PC-3 (cell line): ENCODE measurements at regions not wholly inside any gene's neighbourhood (a gene's known extent, or its start where the extent isn't known, plus 50 kb on each side); places are given as distances from the start of the nearest gene placed in this dataset.
"Not testable (repeated sequence)": the region's sequence is repeated elsewhere in the genome, so short reads cannot be mapped to it uniquely, and the experiment has no call there.

ENCODE experiments used
- ATAC-seq: fragments of 200-7000 bp; cut with Tn5 transposase; 2 replicates; pipeline ENCODE4 v1.9.1; 2020; ENCODE audit warnings: mild to moderate bottlenecking, moderate library complexity
- BruUV-seq: library from RNA; stranded (reverse); fragments of 400-500 nt; replicated peaks from 2 replicates; lab custom pipeline; 2021; lab: Mats Ljungman, UMichigan
- CTCF ChIA-PET: fragments of 300-600 bp; sonication (Branson Sonifier 250); formaldehyde crosslinking; loops from one replicate; lab custom pipeline; 2022; ENCODE audit warnings: antibody characterized with exemption; lab: Charles Lee
- POLR2A ChIA-PET: fragments of 300-600 bp; sonication (Branson Sonifier 250); formaldehyde crosslinking; loops from one replicate; lab custom pipeline; 2022; ENCODE audit warnings: antibody characterized with exemption; ENCODE audit not compliant: unreplicated experiment; lab: Charles Lee
- DNase-seq: peaks from one replicate; pipeline ENCODE4 v3.0.0-alpha.2; 2015
- H2AFZ ChIP-seq: fragments of 300-600 bp; sonication (generic); 2 replicates; pipeline ENCODE4 v1.6.0; 2016; ENCODE audit warnings: antibody characterized with exemption, low read length
- H3F3A ChIP-seq: fragments of 300-600 bp; sonication (generic); one replicate; pipeline ENCODE4 v1.6.0; 2017; ENCODE audit warnings: antibody characterized with exemption, low read length, control low read depth, mild to moderate bottlenecking; ENCODE audit not compliant: unreplicated experiment
- H3K27ac ChIP-seq: fragments of 300-600 bp; sonication (generic); 2 replicates; pipeline ENCODE4 v1.5.1; 2016; ENCODE audit warnings: mild to moderate bottlenecking, low read length
- H3K27me3 ChIP-seq: fragments of 300-600 bp; sonication (generic); 2 replicates; pipeline ENCODE4 v1.6.1; 2016; ENCODE audit warnings: low read length, mixed read lengths
- H3K36me3 ChIP-seq: fragments of 300-600 bp; sonication (generic); 2 replicates; pipeline ENCODE4 v1.6.1; 2016; ENCODE audit warnings: low read depth, mixed run types, low read length, mixed read lengths
- H3K4me1 ChIP-seq: fragments of 300-600 bp; sonication (generic); 2 replicates; pipeline ENCODE4 v1.5.1; 2016; ENCODE audit warnings: low read length; ENCODE audit not compliant: insufficient read depth
- H3K4me2 ChIP-seq: fragments of 300-600 bp; sonication (generic); 2 replicates; pipeline ENCODE4 v1.6.0; 2016; ENCODE audit warnings: low read length
- H3K4me3 ChIP-seq: fragments of 300-600 bp; sonication (generic); 2 replicates; pipeline ENCODE4 v1.5.1; 2016; ENCODE audit warnings: mild to moderate bottlenecking, low read length, mixed read lengths
- H3K79me2 ChIP-seq: fragments of 300-600 bp; sonication (generic); 2 replicates; pipeline ENCODE4 v1.6.1; 2017; ENCODE audit warnings: low read length, mixed read lengths
- H3K9ac ChIP-seq: fragments of 300-600 bp; sonication (generic); 2 replicates; pipeline ENCODE4 v1.6.0; 2016; ENCODE audit warnings: mild to moderate bottlenecking, low read length
- H3K9me2 ChIP-seq: fragments of 300-600 bp; sonication (generic); replicated peaks from 2 replicates; pipeline ENCODE4 v1.6.1; 2016; ENCODE audit warnings: mixed run types, low read length, mixed read lengths
- H3K9me3 ChIP-seq: fragments of 300-600 bp; sonication (generic); 2 replicates; pipeline ENCODE4 v1.6.1; 2016; ENCODE audit warnings: low read length, mixed read lengths
- H4K20me1 ChIP-seq: fragments of 300-600 bp; sonication (generic); 2 replicates; pipeline ENCODE4 v1.6.1; 2016; ENCODE audit warnings: low read length, mixed read lengths
- CTCF ChIP-seq: fragments of 300-600 bp; sonication (generic); conservative IDR thresholded peaks from 2 replicates; pipeline ENCODE4 v1.5.1; 2017; ENCODE audit warnings: antibody characterized with exemption, low read depth, mild to moderate bottlenecking, low read length
- EZH2 ChIP-seq: fragments of 300-600 bp; sonication (generic); IDR thresholded peaks from one replicate; pipeline ENCODE4 v1.6.1; 2017; ENCODE audit warnings: antibody characterized with exemption, mild to moderate bottlenecking, low read length; ENCODE audit not compliant: unreplicated experiment
- EZH2phosphoT487 ChIP-seq: fragments of 300-600 bp; sonication (generic); IDR thresholded peaks from 2 replicates; pipeline ENCODE4 v1.6.1; 2018; ENCODE audit warnings: mild to moderate bottlenecking, antibody characterized with exemption, low read length, borderline replicate concordance
- intact Hi-C: fragments of 100-400 bp; cut with micrococcal nuclease; formaldehyde crosslinking; loops from 2 replicates; pipeline ENCODE4 v1.9.0; 2023

- Histone ChIP-seq H3K4me2 (peak overlapping the region; percentile 59), H3K4me3 (peak overlapping the region; percentile 42; the same call in 1 of the 2 replicates), H2AFZ (peak overlapping the region; percentile 65)
- H3K9ac ChIP-seq, ATAC-seq, H3F3A ChIP-seq, H3K27me3 ChIP-seq, H3K9me3 ChIP-seq, H3K9me2 ChIP-seq, H3K79me2 ChIP-seq, H4K20me1 ChIP-seq, H3K4me1 ChIP-seq, BruUV-seq, H3K27ac ChIP-seq, H3K36me3 ChIP-seq, POLR2A ChIA-PET, intact Hi-C loops, CTCF ChIA-PET: not testable (repeated sequence)
- TF ChIP-seq CTCF, result 0 out of 2 replicates have a peak, but pooled peaks have one; percentile 11
- peak; percentile 32 for DNase-seq
Measured at GRCh38 chr3:75502769-75503756, 161.1 kb upstream of the FRG2C start.

GRCh38 chr3:75506603-75507002 lies 157.5 kb upstream of the FRG2C start:
- no peak overlapping the region for H3K4me3 ChIP-seq
- DNase-seq (no peak), ATAC-seq (no peak)
- intact Hi-C loops, result no loop called here
- H3K36me3 ChIP-seq, result no peaks in the 10 kb centered on the region
- no peak overlapping the region for H3K4me2 ChIP-seq
- H4K20me1 ChIP-seq, result no peaks in the 10 kb centered on the region
- BruUV-seq, result no TSS peak
- H3K4me1 ChIP-seq, result no peaks in the 10 kb centered on the region
- TF ChIP-seq EZH2 (no peak), EZH2phosphoT487 (no peak), CTCF (no peak)
- no peaks in the 10 kb centered on the region for H3K79me2 ChIP-seq
- H3K27me3 ChIP-seq, result no peaks in the 10 kb centered on the region
- H3K27ac ChIP-seq, result no peak overlapping the region
- no peaks in the 10 kb centered on the region for H3K9me3 ChIP-seq
- ChIA-PET POLR2A (no interaction called here), CTCF (no interaction called here)
- H3K9me2 ChIP-seq, result no peaks in the 10 kb centered on the region
- H3F3A ChIP-seq, result no peaks in the 10 kb centered on the region
- H3K9ac ChIP-seq, result no peak overlapping the region
- H2AFZ ChIP-seq, result no peak overlapping the region

GRCh38 chr3:75507956-75508355 lies 156.2 kb upstream of the FRG2C start:
- H3K79me2 ChIP-seq, intact Hi-C loops, H3K4me1 ChIP-seq, H3K36me3 ChIP-seq, H4K20me1 ChIP-seq, BruUV-seq, CTCF ChIA-PET, H3F3A ChIP-seq, ATAC-seq, H2AFZ ChIP-seq, DNase-seq, H3K4me2 ChIP-seq, H3K27ac ChIP-seq, H3K9me2 ChIP-seq, H3K9ac ChIP-seq, H3K4me3 ChIP-seq, H3K9me3 ChIP-seq, H3K27me3 ChIP-seq, POLR2A ChIA-PET: not testable (repeated sequence)

GRCh38 chr3:75527657-75528056 lies 136.5 kb upstream of the FRG2C start:
- H4K20me1 ChIP-seq, H3K4me1 ChIP-seq, H3K27me3 ChIP-seq, H3F3A ChIP-seq, H3K9me2 ChIP-seq, ATAC-seq, H3K4me3 ChIP-seq, BruUV-seq, H3K27ac ChIP-seq, POLR2A ChIA-PET, H3K36me3 ChIP-seq, CTCF ChIA-PET, H3K9me3 ChIP-seq, DNase-seq, H3K4me2 ChIP-seq, intact Hi-C loops, H3K79me2 ChIP-seq, H2AFZ ChIP-seq, H3K9ac ChIP-seq: not testable (repeated sequence)
